MV-4-11 (cell line): ENCODE measurements at regions not wholly inside any gene's neighbourhood (a gene's known extent, or its start where the extent isn't known, plus 50 kb on each side); places are given as distances from the start of the nearest gene placed in this dataset.
"Not testable (repeated sequence)": the region's sequence is repeated elsewhere in the genome, so short reads cannot be mapped to it uniquely, and the experiment has no call there.

Experiments used
- DNase-seq: peaks from one replicate; lab custom pipeline; 2025; lab: John Stamatoyannopoulos, UW

DNA sequence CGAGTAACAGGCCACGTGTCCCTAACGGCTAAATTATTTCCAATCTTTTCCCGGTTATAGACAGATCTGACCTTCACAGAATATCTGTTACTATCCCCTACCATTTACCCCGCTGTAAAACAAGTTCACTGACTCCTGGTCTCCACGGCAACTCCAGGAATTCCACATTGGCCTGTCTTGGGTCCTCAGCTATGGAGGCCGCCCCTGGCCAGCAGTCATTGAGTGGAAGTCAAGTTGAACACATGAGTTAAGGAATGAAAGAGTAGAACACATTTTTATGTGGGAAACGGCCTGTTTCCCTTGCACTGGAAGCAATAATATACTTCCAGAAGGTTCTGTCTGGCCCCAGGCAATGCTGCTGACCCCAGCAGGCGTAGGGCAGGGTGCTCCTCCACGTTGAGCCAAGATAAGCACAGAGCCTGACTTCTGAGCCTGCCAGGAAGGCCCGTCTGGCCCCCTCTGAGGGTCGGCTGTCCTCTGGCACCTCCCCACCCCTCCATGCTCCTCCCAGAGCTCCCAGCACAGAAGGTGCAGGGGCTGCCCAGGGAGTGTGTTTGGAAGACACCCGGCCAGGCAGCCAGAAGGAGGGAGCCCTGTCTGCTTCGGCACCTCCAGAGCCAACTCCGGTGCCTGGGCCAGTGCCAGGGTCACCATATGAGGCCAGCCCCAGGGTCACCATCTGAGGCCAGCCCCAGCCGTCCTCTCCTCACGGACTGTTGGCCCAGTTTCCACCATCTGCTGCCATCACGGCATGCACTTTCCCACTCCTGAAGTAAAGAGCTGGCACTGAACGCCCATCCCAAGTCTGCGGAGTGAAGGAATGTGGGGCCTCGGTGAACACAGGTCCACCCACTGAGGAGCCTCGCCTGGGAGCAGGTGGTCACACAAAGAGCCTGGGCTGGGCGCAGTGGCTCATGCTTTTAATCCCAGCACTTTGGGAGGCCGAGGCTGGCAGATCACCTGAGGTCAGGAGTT lies 813.2 kb downstream of the BRD1 start:
- DNase-seq, result no peak

DNA sequence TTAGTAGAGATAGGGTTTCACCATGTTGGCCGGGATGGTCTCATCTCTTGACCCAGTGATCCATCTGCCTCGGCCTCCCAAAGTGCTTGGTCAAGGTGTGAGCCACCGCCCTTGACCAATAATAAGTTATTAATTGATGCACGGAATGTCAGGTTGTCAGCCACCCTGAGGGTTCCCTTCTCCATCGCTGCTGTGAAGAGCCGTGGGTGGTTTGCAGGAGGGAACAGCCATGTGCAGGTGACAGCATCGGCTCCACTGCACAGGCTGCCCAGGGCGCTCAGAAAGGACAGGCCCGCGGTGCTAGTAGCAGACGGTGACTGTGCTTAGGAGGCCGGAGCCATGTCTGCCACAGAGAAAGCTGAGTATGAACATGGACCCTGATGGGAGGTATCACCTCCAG lies 814.0 kb downstream of the BRD1 start:
- DNase-seq, result no peak

DNA sequence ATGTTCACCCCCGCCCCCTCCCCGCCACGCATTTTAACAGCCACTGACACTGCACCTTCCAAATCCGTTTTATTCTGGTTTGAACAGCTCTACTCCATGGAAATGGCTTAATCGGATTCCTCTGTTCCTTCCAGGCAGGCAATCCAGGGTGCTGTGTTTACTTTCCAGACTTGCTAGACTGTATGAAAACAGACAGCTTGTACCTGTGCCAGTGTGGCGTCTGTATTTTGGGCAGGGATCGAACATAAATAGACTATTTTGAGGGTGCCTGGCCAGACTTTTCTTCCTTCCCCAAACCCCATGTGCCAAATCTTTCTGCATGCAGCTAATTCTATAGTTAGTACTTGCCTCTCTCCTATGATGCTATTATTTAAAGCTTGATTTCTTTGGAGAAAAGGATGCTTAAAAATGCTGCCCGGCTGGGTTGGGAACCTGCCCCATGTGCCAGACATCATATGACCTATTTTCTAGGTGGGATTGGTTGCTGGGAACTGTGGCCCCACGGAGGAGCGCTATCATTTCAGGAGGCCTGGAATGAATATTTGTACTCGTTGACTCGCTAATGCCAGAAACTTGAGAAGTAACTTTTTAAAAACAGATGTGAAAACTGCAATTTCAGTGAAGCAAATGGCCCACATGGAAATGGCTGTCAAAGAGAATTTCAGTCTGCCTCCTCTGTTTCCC lies 814.8 kb downstream of the BRD1 start:
- no peak for DNase-seq

DNA sequence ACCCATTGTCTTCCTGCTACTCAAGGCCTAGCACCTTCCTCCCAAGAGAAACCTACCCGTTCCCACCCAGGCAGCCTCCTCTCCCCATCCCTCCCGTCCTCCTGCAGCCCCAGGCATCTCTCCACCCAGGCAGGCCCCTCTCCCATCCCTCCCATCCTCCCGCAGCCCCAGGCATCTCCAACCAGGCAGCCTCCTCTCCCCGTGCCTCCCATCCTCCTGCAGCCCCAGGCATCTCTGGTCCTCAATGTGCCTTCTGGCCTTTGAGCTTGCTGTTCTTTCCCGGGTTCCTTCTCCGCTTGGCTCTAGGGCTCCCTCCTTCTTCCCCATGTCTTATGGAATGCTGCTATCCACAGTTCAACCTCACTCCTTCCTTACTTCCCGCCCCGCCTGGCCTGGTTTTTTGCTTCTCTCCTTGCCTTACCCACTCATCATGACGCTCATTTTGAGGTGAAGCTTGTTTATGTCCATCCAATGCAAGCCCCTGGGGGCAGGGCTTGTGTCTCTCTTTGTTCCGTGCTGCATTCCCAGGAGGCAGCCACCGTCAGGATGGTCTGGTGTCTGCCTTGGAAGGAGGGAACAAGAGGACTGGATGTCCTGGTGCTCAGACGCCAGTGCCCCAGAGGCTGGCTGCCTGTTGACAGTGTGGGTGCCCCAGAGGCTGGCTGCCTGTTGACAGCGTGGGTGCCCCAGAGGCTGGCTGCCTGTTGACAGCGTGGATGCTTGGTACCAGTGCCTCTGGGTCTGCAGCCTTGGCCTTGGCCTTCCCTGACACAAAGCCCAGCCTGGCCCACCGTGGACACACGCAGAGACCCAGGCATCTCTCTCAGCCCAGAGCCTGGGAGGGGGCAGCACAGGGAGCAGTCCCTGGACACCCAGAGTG lies 815.7 kb downstream of the BRD1 start:
- DNase-seq, result no peak

DNA sequence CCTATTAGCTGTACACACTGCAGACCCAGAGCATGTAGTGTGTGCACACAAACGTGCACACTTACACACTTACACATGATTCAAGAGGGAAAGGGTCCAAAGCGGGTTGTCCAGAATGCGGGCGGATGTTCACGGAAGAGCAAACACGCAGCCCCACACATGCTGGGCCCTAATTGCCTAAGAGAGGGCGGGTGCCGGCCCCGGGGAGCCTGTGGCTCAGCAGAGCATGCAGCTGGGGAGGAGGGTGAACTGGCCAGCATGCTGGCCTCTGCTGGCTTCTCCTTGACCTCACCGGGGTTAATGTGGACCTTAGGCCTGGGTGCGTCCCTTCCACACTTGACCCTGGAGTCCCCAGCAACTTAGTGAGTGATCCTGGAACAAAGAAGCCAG lies 816.3 kb downstream of the BRD1 start:
- DNase-seq, result no peak

DNA sequence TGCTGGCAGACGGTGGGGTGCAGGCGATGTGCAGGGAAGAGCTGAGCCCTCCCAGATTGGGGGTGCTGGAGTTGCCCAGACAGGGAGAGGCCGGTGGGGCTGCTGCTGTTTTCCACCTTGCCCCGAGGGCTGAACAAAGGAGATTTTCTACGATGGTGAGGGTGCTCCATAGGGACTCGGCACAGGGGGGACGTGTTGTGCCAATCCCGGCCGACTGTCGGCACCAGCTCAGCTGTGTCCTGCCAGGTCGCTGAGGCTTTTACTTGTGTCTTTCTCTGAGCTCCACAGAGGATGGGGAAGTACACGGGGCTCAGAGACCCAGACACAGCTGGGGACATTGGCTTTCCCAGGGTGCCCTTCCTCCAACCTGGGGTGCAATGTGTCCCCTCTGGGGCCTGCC lies 816.8 kb downstream of the BRD1 start:
- DNase-seq, result no peak

DNA sequence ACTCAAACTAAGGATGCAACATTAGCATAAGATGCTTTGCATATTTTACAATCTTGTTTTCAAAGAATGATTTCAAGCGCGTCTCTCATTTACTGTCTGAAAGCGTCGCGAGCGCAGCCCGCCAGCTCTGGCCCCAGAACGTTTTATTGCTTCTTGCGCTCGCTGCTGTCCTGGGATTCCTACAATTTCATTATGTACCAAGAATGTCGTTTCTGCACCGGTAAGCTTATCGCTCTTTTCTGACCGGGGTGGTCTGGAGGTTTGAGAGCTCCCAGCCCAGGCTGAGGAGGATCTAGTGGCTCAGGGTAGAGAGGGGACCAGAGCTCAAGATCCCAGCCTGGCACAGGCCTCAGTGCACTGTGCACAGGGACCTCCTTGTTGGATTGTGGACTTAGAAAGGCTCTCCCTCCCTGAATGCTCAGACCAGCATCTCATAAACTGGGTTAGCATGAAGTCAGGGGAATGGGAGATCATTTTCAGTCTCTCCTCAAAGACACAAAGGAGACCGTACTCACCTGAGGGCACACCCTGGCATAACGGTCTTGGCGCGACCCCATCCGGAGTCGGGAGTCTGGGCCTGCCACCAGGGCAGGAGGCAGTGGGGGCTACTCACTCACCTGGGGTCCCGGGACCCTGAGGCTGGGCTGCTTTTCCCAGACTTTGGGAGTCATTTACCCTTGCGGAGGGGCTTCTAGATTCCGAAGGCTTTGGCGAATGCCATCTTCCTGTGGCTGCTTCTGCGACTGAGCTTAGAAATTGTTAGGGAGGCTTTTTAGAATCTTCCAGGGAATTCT lies 817.4 kb downstream of the BRD1 start:
- no peak for DNase-seq

DNA sequence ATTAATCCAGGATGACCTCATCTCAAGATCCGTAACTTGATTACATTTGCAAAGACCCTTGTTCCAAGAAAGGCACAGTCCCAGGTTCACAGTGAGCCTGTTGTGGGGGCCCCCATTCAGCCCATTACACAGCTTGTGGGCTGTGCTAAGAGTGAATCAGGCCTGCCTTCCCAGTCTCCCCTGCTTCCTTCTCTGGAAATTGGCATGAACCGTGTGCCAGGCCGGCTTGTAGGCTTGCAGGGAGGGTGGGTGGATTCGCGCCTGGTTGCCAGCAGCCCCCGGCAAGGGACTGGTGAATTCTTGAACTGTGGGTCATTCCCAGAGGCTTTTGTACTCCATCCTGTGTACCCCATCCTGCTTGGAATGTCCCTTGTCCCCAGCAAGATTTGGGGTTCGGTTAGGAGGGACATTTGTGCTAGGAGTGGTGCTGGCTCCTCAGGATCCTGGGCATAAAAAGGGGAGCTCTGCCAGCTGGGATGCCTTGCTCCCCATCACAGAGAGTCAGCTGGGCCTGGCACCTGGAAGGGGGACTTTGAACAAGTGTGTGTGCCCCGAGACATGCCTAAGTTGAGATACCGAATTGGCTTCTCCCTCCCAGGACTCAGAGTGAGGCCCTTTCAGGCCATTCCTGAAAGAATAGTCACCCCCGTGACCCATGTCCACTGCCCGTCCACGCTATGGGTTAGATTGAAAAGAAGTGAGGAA lies 818.2 kb downstream of the BRD1 start:
- DNase-seq, result no peak

DNA sequence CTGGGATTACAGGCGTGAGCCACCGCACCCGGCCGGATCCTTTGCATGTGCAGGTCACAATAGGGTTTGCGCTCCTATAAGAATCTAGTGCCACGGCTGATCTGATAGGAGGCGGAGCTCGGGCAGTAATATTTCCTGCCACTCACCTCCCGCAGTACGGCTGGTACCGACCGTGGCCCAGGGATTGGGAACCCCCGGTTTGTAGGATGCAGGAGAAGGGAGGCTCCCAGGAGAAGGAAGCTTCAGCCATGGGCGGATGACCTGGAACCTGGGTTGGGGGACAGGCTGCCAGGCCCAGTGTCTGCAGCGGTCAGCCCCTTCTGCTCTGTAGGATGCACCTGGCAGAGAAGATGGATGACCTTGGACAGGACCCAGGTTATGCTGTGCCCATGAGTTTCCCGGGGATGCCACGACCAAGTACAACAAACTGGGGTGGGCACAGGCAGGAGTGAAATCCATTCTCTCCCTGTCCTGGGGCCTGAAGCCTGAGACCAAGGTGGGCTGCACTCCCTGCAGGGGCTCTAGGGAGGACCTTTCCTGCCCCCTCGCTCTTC lies 818.9 kb downstream of the BRD1 start:
- no peak for DNase-seq

DNA sequence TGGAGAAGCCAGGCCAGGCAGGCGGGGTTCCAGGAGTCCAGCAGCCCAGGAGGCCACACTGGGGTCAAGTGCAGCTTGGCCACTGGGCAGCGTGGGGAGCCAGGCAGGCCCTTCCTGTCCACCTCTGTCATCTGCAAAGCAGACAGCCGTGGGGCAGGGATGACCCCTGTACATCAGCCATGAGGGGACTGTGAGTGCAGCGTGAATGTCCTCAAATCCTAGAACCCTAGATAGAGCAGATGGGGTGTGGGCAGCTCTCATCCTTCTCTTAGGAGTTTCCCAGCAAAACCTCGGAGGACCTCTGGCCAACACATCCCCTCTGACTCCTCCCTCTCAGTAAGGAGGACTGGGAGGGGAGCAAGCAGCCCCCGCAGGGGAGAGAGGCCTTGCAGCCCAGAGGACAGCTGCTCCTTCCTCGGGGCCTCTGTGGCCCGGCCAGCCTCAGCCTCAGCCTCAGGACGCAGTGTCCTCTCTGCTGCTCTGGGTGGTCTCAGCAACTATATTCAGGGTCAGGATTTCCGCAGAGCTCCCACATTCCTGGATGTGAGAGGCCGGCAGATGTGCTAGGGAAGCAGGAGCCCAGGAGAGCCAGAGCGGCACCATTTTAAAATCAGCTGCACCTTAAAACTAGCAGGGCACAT lies 820.5 kb downstream of the BRD1 start:
- DNase-seq, result no peak

DNA sequence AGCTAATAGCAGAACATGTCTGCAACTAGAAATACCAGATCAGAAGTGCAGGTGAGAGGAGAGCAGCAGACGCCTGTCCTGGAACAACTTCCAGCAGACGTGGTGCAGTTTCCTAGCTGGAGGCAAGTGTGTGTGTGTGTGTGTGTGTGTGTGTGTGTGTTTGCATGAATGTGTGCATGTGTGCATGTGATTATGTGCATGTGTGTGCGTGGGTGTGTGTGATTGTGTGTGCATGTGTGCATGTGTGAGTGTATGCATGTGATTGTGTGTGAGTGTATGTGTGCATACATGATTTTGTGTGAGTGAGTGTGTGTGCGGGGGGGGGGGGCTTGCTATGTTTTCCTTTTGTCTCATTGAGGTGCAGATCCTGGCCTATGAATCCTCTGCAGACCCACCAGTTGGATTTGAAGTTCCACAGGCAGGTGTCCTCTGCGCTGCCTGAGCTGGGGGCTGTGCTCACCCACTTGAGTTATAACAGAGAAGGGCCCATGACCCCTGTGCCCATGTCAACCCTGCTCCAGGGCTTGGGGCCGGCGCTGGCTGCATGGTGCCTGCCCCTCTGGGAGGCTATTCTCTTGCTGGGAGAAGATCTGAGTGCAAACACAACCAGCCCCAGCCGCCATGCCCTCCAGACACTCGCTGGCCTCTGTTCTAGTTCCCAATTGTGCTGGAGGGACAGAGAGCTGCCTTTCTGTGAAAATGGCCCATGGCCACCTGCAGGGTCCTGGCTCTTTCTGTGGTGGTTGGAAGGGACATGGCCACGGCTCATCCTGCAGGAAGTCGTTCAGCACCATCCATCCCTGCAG lies 821.3 kb downstream of the BRD1 start:
- no peak for DNase-seq

DNA sequence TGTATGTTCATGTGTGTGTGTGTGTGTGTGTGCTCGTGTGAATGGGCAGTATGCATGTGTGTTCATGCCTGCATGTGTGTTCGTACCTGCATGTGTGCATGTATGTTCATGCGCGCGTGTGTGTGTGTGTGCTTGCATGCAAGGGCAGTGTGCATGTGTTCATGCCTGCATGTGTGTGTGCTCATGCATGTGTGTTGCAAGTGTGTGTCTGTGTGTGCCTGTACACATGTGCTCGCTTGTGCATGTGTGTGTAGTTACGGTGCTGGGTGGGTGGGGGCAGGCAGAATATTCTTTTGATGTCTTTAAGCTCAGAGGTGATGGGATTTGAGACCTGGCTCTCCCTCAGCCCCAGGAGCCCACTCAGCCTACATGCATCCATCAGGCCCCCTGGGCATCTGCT lies 822.1 kb downstream of the BRD1 start:
- DNase-seq, result no peak

DNA sequence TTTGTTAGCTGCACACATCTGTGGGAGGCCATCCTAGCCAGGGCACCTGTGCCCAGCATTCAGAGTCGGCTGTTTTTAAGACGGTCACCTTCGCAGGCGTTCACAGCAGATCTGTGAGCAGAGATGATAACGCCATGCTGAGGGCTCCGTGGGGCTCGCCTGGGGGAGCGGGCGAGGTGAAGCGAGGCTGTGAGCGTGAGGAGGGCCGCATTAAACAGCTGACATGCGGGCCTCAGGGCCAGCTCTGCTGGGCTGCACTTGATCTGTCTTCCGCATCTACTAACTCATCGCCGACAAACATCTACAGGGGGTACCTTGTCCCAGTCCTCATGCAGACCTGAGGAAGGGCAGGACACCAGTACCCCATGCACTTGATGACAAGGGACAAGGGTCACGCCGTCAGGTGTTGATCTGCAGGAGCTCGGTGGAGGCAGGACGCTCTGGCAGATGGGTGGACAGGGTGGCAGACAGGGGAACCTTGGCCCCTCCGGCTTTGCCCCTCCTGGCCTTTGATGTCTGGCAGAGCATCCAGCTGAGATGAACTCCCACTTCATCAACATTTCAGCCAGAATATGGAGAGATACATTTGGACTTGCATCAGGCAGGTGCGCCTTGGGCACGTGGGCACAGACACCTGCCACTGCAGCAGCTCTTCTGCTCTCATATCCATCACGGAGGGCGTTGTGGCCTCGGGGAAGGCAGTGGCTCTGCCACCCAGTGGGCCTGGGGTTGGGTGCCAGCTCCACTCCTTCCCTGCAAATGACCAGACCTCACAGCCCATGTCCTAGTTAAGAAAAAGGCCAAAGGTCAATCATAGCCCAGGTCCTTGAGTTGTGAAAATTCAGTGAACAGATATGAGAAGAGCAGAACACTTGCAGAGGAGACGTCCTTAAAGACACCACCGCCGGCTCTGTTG lies 822.9 kb downstream of the BRD1 start:
- no peak for DNase-seq

DNA sequence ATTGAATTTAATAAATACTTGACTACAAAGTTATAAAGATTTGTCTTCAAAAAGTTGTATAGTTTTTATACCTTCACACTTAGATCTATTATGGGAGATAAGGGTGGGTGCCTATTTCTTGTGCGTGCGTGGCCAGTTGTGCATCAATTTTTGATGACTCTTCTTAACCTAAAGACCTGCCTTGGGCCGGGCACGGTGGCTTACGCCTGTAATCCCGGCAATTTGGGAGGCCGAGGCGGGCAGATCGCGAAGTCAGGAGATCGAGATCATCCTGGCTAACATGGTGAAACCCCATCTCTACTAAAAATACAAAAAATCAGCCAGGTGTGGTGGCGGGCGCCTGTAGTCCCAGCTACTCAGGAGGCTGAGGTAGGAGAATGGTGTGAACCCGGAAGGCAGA lies 830.1 kb downstream of the BRD1 start:
- not testable (repeated sequence) for DNase-seq

DNA sequence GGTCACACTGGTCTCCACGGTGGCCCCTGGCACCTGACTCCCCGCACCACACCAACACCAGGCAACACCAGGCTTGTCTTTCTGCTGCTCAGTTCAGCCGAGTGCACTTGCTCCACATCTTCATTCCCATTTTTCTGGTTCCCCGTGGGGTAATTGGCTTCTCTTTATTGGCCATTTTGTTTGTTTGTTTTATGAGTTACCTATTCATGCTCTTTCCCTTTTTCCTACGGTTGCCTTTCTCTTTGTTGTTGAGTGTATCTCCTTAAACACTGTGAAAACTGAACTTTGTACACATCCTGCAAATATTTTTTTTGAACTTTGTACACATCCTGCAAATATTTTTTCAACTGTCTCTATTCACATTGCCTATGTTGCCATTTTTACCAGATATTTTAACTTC lies 834.0 kb downstream of the BRD1 start:
- no peak for DNase-seq

DNA sequence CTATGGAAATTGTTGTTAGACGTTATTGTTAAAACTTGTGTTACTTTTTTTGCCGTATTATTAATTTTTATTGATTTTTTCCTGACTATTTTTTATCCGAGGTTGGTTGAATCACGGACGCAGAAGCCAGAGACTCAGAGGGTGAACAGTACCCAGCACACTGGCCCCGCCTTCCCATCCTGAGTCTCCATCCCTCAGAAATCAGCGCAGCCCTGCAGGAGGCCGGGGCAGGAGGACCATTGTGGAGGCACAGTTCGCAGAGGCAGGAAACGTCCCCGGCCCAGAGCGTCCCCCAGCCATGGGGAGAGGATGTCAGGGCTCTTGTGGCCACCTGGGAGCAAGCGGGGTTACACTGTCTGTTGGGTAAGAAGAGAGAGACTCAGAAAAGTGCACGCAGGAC lies 843.0 kb downstream of the BRD1 start:
- no peak for DNase-seq

DNA sequence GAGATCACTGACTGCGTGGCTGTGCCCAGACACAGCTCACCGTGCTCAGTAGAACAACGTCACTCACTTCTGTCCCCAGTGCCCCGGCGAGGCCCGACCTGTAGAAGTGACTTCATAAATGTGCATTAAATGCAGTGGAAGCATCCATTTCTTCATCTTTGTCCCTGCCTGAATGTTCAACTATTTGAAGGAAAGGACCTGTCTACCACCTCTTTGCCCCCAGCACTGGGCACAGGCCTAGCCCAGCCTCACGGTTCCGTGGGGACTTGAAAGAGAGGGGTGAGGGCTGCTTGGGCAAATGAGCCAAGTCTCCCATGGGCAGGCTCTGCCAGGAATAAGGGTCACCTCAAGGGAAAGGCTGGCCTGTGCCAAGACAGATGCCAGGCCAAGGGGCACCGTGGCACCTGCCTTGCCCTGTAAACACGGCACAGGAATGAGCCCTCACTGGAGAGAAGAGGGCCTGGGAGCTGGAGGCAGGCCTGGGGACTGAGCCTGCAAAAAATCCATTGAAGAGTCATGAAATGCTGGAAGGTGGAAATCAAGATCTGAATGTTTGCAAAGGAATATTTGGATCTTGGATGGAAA lies 845.3 kb downstream of the BRD1 start:
- no peak for DNase-seq
